HepG2 (cell line): ENCODE measurements at regions not wholly inside any gene's neighbourhood (a gene's known extent, or its start where the extent isn't known, plus 50 kb on each side); places are given as distances from the start of the nearest gene placed in this dataset.

Experiments
- ATAC-seq: fragments of 200-7000 bp; cut with Tn5 transposase; 3 replicates; pipeline ENCODE4 v1.9.1; 2020; ENCODE audit warnings: mild to moderate bottlenecking, moderate library complexity
- BruUV-seq: library from RNA; stranded (reverse); fragments of 400-500 nt; replicated peaks from 2 replicates; lab custom pipeline; 2021; lab: Mats Ljungman, UMichigan
- CTCF ChIA-PET: fragments of 300-600 bp; formaldehyde crosslinking; extraction: SDS; loops from one replicate; lab custom pipeline; 2021; ENCODE audit warnings: low total read pairs, inconsistent platforms, low intra/inter-chr PET ratio; lab: Yijun Ruan, JAX
- POLR2A ChIA-PET: fragments of 350-600 bp; sonication (Branson Sonifier 250); formaldehyde crosslinking; loops from one replicate; lab custom pipeline; 2020; ENCODE audit warnings: antibody characterized with exemption, inconsistent platforms; lab: Yijun Ruan, JAX
- DNase-seq: peaks from one replicate; pipeline ENCODE4 v3.0.0-alpha.2; 2015; ENCODE audit warnings: low spot score
- FAIRE-seq: peaks from 3 replicates; lab custom pipeline; 2011; peaks lifted over from hg19 to GRCh38; lab: Jason Lieb, UNC
- H2AFZ ChIP-seq: one replicate; pipeline ENCODE4 v1.6.1; 2011; ENCODE audit warnings: low read length, inconsistent platforms
- H3K27ac ChIP-seq: fragments of 300-600 bp; 3 replicates; pipeline ENCODE4 v1.8.0; 2011; ENCODE audit warnings: mixed run types, mild to moderate bottlenecking, mixed read lengths, low read length, inconsistent platforms; ENCODE audit not compliant: insufficient read depth; ENCODE audit errors: extremely low read length
- H3K27me3 ChIP-seq, 2 experiments: fragments of 200-600 bp in 1 of 2; 2 replicates in 1 of 2; 3 replicates in 1 of 2; pipeline versions ENCODE4 v1.6.0 to v1.8.0; 2011; ENCODE audit warnings: low read length in 2 of 2, mild to moderate bottlenecking in 2 of 2, moderate library complexity in 2 of 2, inconsistent platforms in 1 of 2; ENCODE audit not compliant: insufficient read depth in 2 of 2, control insufficient read depth in 1 of 2
- H3K36me3 ChIP-seq, 2 experiments: fragments of 200-600 bp in 1 of 2; replicated peaks in 1 of 2; 2 replicates in 1 of 2; 3 replicates in 1 of 2; pipeline versions ENCODE4 v1.5.1 to v1.8.0; 2011; ENCODE audit warnings: low read length in 2 of 2, inconsistent platforms in 1 of 2; ENCODE audit not compliant: insufficient read depth in 2 of 2, control insufficient read depth in 1 of 2
- H3K4me1 ChIP-seq: 2 replicates; pipeline ENCODE4 v1.5.1; 2012; ENCODE audit warnings: low read length, inconsistent platforms; ENCODE audit not compliant: insufficient read depth
- H3K4me2 ChIP-seq: 2 replicates; pipeline ENCODE4 v1.6.0; 2011; ENCODE audit warnings: low read depth, low read length, inconsistent platforms
- H3K4me3 ChIP-seq, 3 experiments: fragments of 200-600 bp in 1 of 3; sonication (generic), shearing (Covaris generic) in 1 of 3; replicated peaks in 1 of 3; 2 replicates each; pipeline ENCODE4 v1.5.1; 2011 to 2016; ENCODE audit warnings: low read length in 3 of 3, inconsistent platforms in 2 of 3, low read depth in 2 of 3, mild to moderate bottlenecking in 2 of 3, control low read depth in 1 of 3, mixed read lengths in 1 of 3; ENCODE audit not compliant: insufficient read depth in 1 of 3
- H3K79me2 ChIP-seq: one replicate; pipeline ENCODE4 v1.6.1; 2011; ENCODE audit warnings: low read length, inconsistent platforms; ENCODE audit not compliant: insufficient read depth
- H3K9ac ChIP-seq: 2 replicates; pipeline ENCODE4 v1.6.0; 2011; ENCODE audit warnings: mild to moderate bottlenecking, low read depth, low read length, inconsistent platforms; ENCODE audit not compliant: insufficient read depth
- H3K9me3 ChIP-seq: 2 replicates; pipeline ENCODE4 v1.5.1; 2012; ENCODE audit warnings: mild to moderate bottlenecking, low read length
- H4K20me1 ChIP-seq: 2 replicates; pipeline ENCODE4 v1.6.0; 2011; ENCODE audit warnings: inconsistent platforms, mild to moderate bottlenecking, low read length, moderate library complexity; ENCODE audit not compliant: insufficient read depth
- NFE2L2 ChIP-seq: fragments of 150-350 bp; IDR thresholded peaks from 2 replicates; pipeline ENCODE4 v1.6.1; 2014; ENCODE audit warnings: low read length
- SALL1 ChIP-seq: sonication (generic); formaldehyde crosslinking; IDR thresholded peaks from 2 replicates; pipeline ENCODE4 v1.8.0; 2022; ENCODE audit warnings: mild to moderate bottlenecking, missing genetic modification reagents
- ZNF441 ChIP-seq: sonication (generic); formaldehyde crosslinking; IDR thresholded peaks from 2 replicates; pipeline ENCODE4 v1.7.0; 2021; ENCODE audit warnings: missing genetic modification reagents, borderline replicate concordance
- ZNF615 ChIP-seq: sonication (generic); formaldehyde crosslinking; IDR thresholded peaks from 2 replicates; pipeline ENCODE4 v1.5.0; 2020; ENCODE audit warnings: mild to moderate bottlenecking, missing genetic modification reagents, borderline replicate concordance
- ZNF775 ChIP-seq: sonication (generic); formaldehyde crosslinking; IDR thresholded peaks from 2 replicates; pipeline ENCODE4 v1.4.0; 2020; ENCODE audit warnings: missing genetic modification reagents, mild to moderate bottlenecking, moderate library complexity, borderline replicate concordance
- WGBS: methylation state at CpG from one replicate; pipeline ENCODE4 v1.1.6; 2017; ENCODE audit warnings: low lambda C conversion rate; 5-methylcytosine and 5-hydroxymethylcytosine counted together
- in situ Hi-C: cut with HindIII; loops from 2 replicates; pipeline ENCODE4 v1.10.0; 2017; ENCODE audit warnings: low pct_unique_long_range_greater_than_20kb; ENCODE audit not compliant: extremely low pct_ligation_motif_present
- intact Hi-C: fragments of 100-400 bp; cut with micrococcal nuclease; formaldehyde crosslinking; loops from one replicate; pipeline ENCODE4 v1.10.0; 2022; ENCODE audit not compliant: unreplicated experiment
- TF ChIP-seq, protein P1 (sequence below): sonication (generic); formaldehyde crosslinking; IDR thresholded peaks from 2 replicates; pipeline ENCODE4 v1.4.0; 2020; ENCODE audit warnings: missing genetic modification reagents
- TF ChIP-seq, protein P2 (sequence below): sonication (generic); formaldehyde crosslinking; IDR thresholded peaks from 2 replicates; pipeline ENCODE4 v1.4.0; 2020; ENCODE audit warnings: missing genetic modification reagents, mild to moderate bottlenecking, borderline replicate concordance

DNA sequence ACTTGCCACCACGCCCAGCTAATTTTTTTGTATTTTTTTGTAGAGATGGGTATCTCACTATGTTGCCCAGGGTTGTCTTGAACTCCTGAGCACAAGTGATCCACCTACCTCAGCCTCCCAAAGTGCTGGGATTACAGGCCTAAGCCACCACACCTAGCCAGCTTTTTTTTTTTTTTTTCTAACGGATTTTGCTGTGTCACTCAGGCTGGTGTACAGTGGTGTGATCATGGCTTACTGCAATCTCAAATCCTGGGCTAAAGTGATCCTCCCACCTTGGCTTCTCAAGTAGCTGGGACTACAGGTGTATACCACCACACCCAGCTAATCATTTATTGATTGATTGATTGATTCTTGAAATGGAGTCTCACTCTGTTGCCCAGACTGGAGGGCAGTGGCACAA is 106.0 kb upstream of the TRIM24 start:
- no peak for ATAC-seq
- WGBS = 71% methylated on average over 2 of the region's 2 CpGs
- peak overlapping the region; percentile 99 for H3K27ac ChIP-seq
- intact Hi-C loops = no loop called here
- H3K4me3 ChIP-seq = no peak overlapping the region
- H3K9ac ChIP-seq = peak overlapping the region; percentile 93
- POLR2A ChIA-PET = interaction anchor here (0.7 to 3.9 kb wide), 8 partner anchors 30 to 119 kb away, joined by 3 to 22 read pairs (median 8); partner anchors contain the start of gene TRIM24
- CTCF ChIA-PET = no interaction called here
- no peaks in the 10 kb centered on the region for H4K20me1 ChIP-seq
- H2AFZ ChIP-seq = no peak overlapping the region
- in situ Hi-C loops = no loop called here
- BruUV-seq = no TSS peak
- H3K27me3 ChIP-seq = no peaks in the 10 kb centered on the region
- DNase-seq = no peak
- H3K9me3 ChIP-seq = peaks cover 12% of the 10 kb centered on the region
- H3K4me2 ChIP-seq = no peak overlapping the region
- TF ChIP-seq, protein P1, sequence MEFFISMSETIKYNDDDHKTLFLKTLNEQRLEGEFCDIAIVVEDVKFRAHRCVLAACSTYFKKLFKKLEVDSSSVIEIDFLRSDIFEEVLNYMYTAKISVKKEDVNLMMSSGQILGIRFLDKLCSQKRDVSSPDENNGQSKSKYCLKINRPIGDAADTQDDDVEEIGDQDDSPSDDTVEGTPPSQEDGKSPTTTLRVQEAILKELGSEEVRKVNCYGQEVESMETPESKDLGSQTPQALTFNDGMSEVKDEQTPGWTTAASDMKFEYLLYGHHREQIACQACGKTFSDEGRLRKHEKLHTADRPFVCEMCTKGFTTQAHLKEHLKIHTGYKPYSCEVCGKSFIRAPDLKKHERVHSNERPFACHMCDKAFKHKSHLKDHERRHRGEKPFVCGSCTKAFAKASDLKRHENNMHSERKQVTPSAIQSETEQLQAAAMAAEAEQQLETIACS (CRISPR knock-in tag) = no peak
- TF ChIP-seq NFE2L2 (peak; percentile 72), ZNF775 (CRISPR knock-in tag) (no peak), ZNF615 (no peak), ZNF441 (CRISPR knock-in tag) (peak; percentile 42; the same call in 1 of the 2 replicates), SALL1 (CRISPR knock-in tag) (0 out of 2 replicates have a peak, but pooled peaks have one; percentile 7)
- TF ChIP-seq, protein P2, sequence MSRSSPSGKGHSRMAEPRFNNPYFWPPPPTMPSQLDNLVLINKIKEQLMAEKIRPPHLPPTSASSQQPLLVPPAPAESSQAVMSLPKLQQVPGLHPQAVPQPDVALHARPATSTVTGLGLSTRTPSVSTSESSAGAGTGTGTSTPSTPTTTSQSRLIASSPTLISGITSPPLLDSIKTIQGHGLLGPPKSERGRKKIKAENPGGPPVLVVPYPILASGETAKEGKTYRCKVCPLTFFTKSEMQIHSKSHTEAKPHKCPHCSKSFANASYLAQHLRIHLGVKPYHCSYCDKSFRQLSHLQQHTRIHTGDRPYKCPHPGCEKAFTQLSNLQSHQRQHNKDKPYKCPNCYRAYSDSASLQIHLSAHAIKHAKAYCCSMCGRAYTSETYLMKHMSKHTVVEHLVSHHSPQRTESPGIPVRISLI = peak; percentile 32; the same call in 1 of the 2 replicates
- H3K79me2 ChIP-seq = no peaks in the 10 kb centered on the region
- peaks cover 30% of the 10 kb centered on the region for H3K4me1 ChIP-seq
- H3K36me3 ChIP-seq = no peaks in the 10 kb centered on the region
- no peak for FAIRE-seq
